GM21717 (cell line): ENCODE measurements at regions not wholly inside any gene's neighbourhood (a gene's known extent, or its start where the extent isn't known, plus 50 kb on each side); places are given as distances from the start of the nearest gene placed in this dataset.

Experiments
- ATAC-seq: cut with Tn5 transposase; IDR thresholded peaks from one replicate; pipeline ENCODE4 v1.9.1; 2021; ENCODE audit warnings: mild to moderate bottlenecking, moderate library complexity; ENCODE audit not compliant: unreplicated experiment

GRCh38 chr13:104869501-104869900, 1666.0 kb downstream of the EFNB2 start:
- ATAC-seq = no peak

GRCh38 chr13:104868806-104869205, 1666.7 kb downstream of the EFNB2 start:
- no peak for ATAC-seq

- ATAC-seq = no peak
Observed at GRCh38 chr13:104855581-104855980, 1679.9 kb downstream of the EFNB2 start.

DNA sequence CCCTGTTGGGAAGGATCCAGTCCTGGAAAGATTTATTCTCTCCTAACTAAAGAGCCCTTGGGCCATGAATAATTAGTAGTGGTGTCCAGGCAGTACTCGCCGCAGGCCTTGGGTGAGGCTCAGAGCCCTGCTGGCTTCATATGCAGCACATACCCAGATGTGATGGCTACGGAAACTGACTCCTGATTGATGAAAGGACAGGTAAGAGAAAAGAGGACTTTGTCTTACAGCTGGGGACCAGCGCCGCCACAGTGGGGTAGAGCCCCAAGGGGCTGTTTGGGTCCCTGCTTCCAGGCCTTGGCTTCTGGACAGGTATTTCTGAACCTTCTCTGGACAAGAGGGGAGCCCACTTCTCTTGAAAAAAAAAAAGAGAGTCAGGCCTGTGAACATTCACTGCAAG, 1680.8 kb downstream of the EFNB2 start:
- no peak for ATAC-seq

GRCh38 chr13:104854007-104854406, 1681.5 kb downstream of the EFNB2 start:
- ATAC-seq = no peak

DNA sequence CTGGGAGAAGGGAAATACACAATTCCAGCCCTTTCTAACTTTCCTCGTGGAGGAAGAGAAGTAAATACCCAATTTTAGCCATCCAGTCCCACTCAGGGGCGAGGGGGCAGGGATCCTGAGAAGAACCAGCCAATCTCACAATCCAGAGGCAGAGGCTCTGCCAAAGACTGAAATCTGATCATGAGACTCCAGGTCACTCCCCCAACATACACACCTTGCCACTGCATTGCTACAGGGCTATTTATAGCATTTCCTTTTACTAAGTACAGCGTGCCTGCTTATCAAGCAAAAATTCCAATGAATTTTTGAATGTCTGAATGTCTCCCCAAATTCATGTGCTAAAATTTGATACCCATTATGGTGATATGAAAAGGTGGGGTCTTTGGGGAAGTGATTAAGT, 1687.5 kb downstream of the EFNB2 start:
- ATAC-seq = no peak

DNA sequence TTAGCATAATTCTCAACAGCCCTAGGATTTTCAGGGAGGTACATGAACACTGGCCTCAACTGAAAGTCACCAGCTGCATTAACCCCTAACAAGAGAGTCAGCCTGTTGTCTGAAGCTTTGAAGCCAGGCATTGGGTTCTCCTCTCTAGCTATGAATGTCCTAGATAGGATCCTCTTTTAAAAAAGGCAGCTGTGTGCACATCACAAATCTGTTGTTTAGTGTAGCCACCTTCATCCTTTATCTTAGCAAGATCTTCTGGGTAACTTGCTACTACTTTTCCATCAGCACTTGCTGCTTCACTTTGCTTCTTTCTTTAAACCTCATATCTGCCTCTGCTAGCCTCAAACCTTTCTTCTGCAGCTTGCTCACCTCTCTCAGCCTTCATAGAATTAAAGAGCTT, 1692.1 kb downstream of the EFNB2 start:
- ATAC-seq = no peak

DNA sequence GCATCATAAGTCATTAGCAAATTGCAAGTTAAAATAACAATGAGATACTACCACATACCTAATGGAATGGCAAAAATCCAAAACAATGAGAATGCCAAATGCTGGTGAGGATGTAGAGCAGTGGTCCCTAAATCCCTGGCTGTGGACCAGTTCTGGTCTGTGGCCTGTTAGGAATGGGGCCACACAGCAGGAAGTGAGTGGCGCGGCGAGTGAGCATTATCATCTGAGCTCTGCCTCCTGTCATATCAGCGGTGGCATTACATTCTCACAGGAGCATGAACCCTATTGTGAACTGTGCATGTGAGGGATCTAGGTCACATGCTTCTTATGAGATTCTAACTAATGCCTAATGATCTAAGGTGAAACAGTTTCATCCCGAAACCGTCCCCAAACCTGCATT, 1694.4 kb downstream of the EFNB2 start:
- no peak for ATAC-seq

GRCh38 chr13:104837756-104838155, 1697.7 kb downstream of the EFNB2 start:
- no peak for ATAC-seq

GRCh38 chr13:104833221-104833620, 1702.2 kb downstream of the EFNB2 start:
- ATAC-seq = no peak

DNA sequence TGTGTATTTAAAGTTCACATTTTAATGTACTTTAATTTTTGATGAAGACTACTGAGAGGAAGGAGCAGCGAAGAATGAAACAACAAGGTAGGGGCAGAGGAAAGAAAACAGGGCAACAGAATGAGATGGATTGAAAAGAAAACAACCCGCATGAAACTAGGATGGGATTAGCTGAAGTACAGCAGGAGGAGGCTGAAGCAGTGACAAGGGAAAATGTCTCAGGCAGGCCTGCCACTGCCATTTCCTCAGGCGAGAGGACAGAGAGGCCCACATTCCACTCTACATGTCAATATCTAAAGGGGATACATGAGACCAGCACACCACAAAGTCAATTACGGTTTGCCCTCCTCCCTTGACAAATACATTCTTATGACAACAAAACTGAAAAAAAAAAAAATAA, 1703.2 kb downstream of the EFNB2 start:
- ATAC-seq = no peak

DNA sequence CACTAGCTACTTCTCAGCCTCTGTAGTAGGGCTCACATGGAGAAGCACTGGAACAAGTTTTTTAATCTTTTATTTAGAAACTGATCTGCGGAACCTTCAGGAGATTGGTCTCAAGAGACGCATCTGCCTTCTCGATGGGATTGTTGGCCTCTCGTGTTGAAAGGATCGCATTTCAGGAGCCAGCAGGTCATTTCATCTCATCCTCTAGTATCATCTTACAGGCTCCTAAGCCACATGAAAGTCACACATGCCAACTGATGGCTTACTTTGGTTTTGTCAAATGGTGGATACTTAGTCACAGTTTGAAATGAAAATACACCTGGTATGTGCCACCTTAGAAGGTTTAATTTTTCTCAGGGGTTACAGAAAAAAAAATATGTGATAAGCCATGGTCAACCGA, 1703.6 kb downstream of the EFNB2 start:
- no peak for ATAC-seq

DNA sequence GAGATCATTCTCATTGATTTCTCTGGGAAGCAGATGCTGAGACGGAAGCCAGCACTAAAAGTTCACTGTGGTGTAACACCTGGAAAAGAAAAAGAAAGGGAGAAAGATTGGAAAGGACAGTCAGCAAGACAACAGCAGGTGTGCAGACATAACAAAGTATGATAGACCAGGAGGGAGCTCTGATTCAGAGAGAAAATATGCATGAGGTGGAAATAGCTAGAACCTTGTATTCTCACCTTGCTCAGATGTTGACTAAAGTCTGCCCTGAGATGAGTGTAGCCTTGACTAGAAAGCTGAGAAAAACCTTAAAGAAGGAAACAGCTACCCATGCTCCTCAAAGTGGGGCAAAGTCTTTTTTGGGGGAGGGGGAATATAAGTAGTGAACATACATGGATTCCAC, 1711.8 kb downstream of the EFNB2 start:
- ATAC-seq = no peak

DNA sequence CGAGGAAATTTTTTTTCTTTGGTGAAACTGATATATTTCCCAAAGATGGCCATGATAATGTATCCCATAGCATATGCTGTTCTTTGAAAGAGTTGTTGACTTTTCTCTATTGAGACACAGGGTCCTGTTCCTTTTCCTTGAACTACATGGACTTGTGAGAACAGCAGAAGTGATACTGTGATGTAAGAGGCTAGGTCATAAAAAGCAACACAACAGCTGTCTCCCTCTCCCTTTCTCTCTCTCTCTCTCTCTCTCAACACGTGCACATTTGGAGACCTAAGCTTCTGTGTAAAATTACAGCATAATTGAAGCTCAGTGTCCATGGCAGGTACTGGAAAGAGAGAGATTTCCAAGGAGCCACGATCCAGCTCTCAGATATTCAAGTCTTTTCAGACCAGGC, 1712.4 kb downstream of the EFNB2 start:
- no peak for ATAC-seq

- no peak for ATAC-seq
Observed at GRCh38 chr13:104817271-104817670, 1718.2 kb downstream of the EFNB2 start.

DNA sequence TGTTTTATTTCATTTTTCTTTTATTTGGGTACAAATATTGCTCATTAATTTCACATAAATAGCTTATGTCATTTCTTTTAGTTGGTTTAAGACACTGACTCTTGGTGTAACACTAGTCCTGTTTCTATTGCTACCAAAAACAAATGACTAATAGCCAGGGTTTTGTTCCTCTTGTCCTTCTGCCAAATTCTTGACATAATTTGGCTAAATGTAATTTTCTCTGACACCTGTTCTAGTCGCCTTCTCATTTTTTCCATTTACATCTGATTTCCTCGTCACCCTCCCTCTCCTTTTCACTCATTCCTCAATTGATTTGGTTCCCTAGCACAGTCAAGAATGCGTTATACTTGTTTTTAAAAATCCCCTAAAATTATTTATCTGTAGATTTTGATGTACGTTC, 1718.7 kb downstream of the EFNB2 start:
- ATAC-seq = no peak

DNA sequence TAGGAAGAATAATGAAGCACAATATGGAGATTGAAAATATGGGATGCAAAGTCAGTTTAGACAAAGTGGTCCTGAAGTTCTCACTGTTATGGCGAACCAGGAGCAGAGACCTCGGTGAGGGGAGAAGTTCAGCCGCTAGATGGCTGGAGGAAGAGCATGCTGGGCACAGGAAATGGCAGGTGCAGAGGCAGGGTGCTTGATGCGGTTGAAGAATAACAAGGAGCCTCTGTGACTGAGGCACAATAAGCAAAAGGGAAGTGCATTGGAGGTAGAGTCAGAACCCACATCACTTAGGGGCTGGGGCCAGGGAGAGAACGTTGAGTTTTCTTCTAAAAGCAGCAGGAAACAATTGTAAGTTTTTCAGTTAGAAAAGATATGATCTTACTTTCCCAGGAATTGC, 1725.2 kb downstream of the EFNB2 start:
- no peak for ATAC-seq

- ATAC-seq = no peak
Observed at GRCh38 chr13:104809483-104809882, 1726.0 kb downstream of the EFNB2 start.

GRCh38 chr13:104805346-104805745, 1730.1 kb downstream of the EFNB2 start:
- ATAC-seq = no peak

- no peak for ATAC-seq
Observed at GRCh38 chr13:104799152-104799551, 1732.9 kb upstream of the SLC10A2 start.

DNA sequence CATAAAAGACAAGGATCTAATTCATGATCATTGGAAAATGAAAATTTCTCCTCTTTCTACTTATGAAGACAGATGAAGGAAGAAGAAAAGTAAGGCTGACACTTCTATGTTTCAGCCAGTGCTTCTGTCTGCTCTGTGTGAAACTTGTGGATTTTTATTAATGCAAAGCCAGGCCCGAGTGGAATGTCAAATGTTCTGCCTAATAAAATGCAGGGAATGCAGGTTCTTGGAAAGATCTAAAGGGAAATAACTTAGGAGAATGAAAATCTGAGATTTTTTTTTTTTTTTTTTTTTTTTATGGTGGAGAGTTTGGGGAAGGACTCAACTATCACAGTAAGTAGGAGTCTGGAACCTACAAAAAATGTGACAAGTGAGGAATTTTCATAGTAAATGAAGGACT, 1732.3 kb upstream of the SLC10A2 start:
- ATAC-seq = no peak

DNA sequence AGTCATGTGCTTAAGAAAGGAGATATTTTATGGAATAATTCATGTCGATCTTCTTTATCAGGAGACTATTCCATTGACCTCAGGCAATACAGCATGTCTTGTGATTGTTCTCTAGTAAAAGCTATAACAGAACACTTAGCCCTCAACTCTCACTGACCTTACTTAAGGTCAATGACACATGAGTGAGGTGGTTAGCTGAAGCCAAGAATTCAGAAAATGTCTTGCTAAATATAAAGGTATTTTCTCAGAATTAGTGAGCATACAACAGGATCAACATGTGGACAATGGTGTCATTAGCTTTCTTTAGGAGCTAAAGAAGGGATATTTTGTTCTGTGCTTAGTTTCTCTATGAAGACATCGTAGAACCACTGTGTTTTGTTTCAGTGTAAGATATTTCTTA, 1730.4 kb upstream of the SLC10A2 start:
- no peak for ATAC-seq

DNA sequence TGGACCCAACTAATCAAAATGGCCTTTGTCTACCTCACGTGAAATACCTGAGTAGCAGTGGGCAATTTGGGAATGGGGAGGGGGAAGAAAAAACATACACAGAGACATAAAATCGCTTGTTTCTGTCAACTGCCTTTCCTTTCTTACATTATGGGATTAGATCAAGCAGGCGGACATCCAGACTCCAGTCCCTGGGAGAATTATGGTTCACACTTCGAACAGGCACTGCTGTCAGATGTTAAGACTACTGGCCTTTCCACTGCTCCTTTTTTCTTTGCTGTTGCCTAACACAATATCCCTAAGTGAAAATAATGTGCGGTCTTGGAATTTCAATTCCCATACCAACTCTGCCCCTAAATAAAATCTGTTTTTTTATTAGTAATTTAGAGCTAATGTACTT, 1719.7 kb upstream of the SLC10A2 start:
- no peak for ATAC-seq

DNA sequence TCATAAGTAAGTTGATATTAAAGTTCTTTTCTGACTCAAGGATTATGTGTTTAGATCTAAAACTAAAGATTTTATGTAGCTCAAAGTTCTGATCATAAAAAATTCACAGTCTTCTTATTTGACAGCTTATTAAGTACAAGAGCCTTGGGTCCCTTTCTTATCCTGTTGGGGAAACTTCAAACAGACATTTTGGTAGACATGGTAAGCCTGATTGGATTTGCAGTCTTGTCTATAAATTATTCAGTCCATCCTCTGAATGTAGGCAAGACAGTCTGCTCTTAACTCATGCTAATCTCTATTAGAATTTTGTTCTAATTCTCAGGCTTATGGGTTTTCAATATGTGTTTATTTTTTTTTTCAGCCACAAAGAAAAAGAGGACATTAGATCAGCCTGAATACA, 1718.7 kb upstream of the SLC10A2 start:
- no peak for ATAC-seq
